SK-N-MC (cell line): ENCODE measurements at regions not wholly inside any gene's neighbourhood (a gene's known extent, or its start where the extent isn't known, plus 50 kb on each side); places are given as distances from the start of the nearest gene placed in this dataset.

Experiments used
- EZH2 ChIP-seq: fragments of 200-600 bp; sonication (generic); IDR thresholded peaks from one replicate; pipeline ENCODE4 v1.6.1; 2017; ENCODE audit warnings: antibody characterized with exemption
- POLR2AphosphoS5 ChIP-seq: IDR thresholded peaks from 2 replicates; pipeline ENCODE4 v1.6.1; 2012; ENCODE audit warnings: mild to moderate bottlenecking, low read depth, low read length, borderline replicate concordance

DNA sequence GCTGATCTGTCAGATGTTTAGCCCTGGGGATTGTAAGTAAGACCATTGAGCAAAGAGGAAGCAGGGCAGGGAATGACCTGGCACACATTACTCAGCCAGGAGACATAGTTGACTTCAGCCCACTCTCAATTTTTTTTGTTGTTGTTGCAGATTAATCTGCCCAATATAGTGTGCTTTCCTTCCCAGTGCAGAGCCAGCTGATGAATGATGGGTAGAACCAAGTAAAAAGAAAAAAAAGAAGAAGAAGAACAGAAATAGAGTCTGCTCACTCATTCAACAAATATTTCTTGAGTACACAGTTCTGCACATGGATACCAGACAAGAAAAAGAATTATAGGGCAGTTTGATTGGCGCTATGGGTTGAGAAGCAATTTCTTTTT, 292.7 kb downstream of the ETS1 start:
- no peak for TF ChIP-seq POLR2AphosphoS5
- no peak for TF ChIP-seq EZH2
